ENCODE measurements at regions not wholly inside any gene's neighbourhood (a gene's known extent, or its start where the extent isn't known, plus 50 kb on each side); places are given as distances from the start of the nearest gene placed in this dataset.
"Not testable (repeated sequence)": the region's sequence is repeated elsewhere in the genome, so short reads cannot be mapped to it uniquely, and the experiment has no call there.

DNA sequence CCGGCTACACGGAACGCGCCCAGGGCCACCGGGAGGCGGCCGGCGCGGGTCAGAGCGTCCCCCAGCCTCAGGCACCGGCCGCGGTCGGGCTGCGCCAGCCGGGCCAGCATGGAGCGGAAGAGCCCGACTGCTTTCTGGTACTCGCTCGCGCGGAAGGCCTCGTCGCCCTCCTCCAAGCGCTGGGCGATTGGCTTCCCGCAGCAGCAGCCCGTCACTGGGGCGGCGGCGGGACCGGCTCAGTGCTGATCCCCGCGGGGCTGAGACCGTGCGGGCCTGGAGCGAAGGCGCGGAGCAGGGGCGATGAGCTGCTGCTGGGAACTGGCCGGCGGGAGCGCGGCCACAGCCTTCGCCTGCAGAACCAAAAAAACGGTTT is 92.8 kb downstream of the POTEC start:
- TF ChIP-seq, protein P1, sequence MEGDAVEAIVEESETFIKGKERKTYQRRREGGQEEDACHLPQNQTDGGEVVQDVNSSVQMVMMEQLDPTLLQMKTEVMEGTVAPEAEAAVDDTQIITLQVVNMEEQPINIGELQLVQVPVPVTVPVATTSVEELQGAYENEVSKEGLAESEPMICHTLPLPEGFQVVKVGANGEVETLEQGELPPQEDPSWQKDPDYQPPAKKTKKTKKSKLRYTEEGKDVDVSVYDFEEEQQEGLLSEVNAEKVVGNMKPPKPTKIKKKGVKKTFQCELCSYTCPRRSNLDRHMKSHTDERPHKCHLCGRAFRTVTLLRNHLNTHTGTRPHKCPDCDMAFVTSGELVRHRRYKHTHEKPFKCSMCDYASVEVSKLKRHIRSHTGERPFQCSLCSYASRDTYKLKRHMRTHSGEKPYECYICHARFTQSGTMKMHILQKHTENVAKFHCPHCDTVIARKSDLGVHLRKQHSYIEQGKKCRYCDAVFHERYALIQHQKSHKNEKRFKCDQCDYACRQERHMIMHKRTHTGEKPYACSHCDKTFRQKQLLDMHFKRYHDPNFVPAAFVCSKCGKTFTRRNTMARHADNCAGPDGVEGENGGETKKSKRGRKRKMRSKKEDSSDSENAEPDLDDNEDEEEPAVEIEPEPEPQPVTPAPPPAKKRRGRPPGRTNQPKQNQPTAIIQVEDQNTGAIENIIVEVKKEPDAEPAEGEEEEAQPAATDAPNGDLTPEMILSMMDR (IDR thresholded peaks at IDR 0.05), result not testable (repeated sequence)
- not testable (repeated sequence) for TF ChIP-seq EP300 (IDR thresholded peaks at IDR 0.05)

All from tibial nerve (tissue), 4 donors.